Nephron (organoid): ENCODE measurements at regions not wholly inside any gene's neighbourhood (a gene's known extent, or its start where the extent isn't known, plus 50 kb on each side); places are given as distances from the start of the nearest gene placed in this dataset.
A peak's percentile ranks its signal among the peaks of the same experiment; 100 is the strongest.

ENCODE experiments used
- H3K27ac Mint-ChIP-seq, 3 experiments: 2 replicates each; pipeline ENCODE4 v1.8.0; 2020; ENCODE audit warnings: mixed read lengths in 3 of 3, mild to moderate bottlenecking in 2 of 3, moderate library complexity in 1 of 3
- H3K27me3 Mint-ChIP-seq: 2 replicates; pipeline ENCODE4 v1.8.0; 2021; ENCODE audit warnings: low read depth, mild to moderate bottlenecking, moderate library complexity, mixed read lengths
- H3K36me3 Mint-ChIP-seq: 2 replicates; pipeline ENCODE4 v1.8.0; 2020; ENCODE audit warnings: low read depth, mixed read lengths
- H3K4me1 Mint-ChIP-seq: 2 replicates; pipeline ENCODE4 v1.8.0; 2020; ENCODE audit warnings: mixed read lengths
- H3K4me3 Mint-ChIP-seq, 3 experiments: 2 replicates each; pipeline ENCODE4 v1.8.0; 2020; ENCODE audit warnings: mild to moderate bottlenecking in 3 of 3, mixed read lengths in 3 of 3, moderate library complexity in 2 of 3
- H3K9me3 Mint-ChIP-seq: 2 replicates; pipeline ENCODE4 v1.8.0; 2020; ENCODE audit warnings: mixed read lengths
- CTCF ChIP-seq, 3 experiments: fragments of 200-600 bp; sonication (generic); IDR thresholded peaks; one replicate each; pipeline ENCODE4 v1.5.0; 2021; ENCODE audit warnings: antibody characterized with exemption in 3 of 3; ENCODE audit not compliant: unreplicated experiment in 3 of 3

- H3K27ac Mint-ChIP-seq = no peak overlapping the region
- H3K9me3 Mint-ChIP-seq = peaks cover 15% of the 10 kb centered on the region
- no peak overlapping the region for H3K4me3 Mint-ChIP-seq
- TF ChIP-seq CTCF (IDR thresholded peaks at IDR 0.05; ENCODE audit: unreplicated experiment in 3 of 3) = no peak
- H3K4me1 Mint-ChIP-seq = peaks cover 12% of the 10 kb centered on the region
- peaks cover 7% of the 10 kb centered on the region for H3K36me3 Mint-ChIP-seq
- H3K27me3 Mint-ChIP-seq = peaks cover 7% of the 10 kb centered on the region
These were observed 70.0 kb upstream of the INPP5A start for GRCh38 chr10:132467464-132468149.

DNA sequence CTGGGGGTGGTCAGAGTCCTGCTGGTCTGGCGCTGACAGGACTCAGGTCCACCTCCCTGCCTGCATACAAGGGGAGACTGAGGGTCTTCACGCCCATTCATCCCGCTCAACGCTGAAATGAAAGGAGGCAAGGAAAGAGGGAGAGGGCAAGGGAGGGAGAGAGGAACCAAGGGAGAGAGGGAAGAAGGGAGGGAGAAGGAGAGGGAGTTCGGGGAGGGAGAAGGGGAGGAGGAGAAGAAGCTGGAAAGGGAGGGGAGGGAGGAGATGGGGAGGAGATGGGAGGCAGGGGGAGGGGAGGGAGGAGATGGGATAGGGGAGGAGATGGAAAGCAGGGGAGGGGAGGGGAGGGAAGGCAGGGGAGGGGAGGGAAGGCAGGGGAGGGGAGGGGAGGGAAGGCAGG lies 69.4 kb upstream of the INPP5A start:
- Mint-ChIP-seq H3K27me3 (peaks cover 7% of the 10 kb centered on the region), H3K4me3 (no peak overlapping the region), H3K9me3 (peaks cover 16% of the 10 kb centered on the region), H3K27ac (no peak overlapping the region), H3K36me3 (peaks cover 7% of the 10 kb centered on the region), H3K4me1 (peaks cover 12% of the 10 kb centered on the region)
- TF ChIP-seq CTCF (IDR thresholded peaks at IDR 0.05; ENCODE audit: unreplicated experiment in 3 of 3) = no peak

- H3K9me3 Mint-ChIP-seq = peaks cover 16% of the 10 kb centered on the region
- peaks cover 12% of the 10 kb centered on the region for H3K4me1 Mint-ChIP-seq
- H3K27me3 Mint-ChIP-seq = peaks cover 7% of the 10 kb centered on the region
- H3K36me3 Mint-ChIP-seq = peaks cover 7% of the 10 kb centered on the region
- no peak for TF ChIP-seq CTCF (IDR thresholded peaks at IDR 0.05; ENCODE audit: unreplicated experiment in 3 of 3)
- H3K27ac Mint-ChIP-seq = no peak overlapping the region
- H3K4me3 Mint-ChIP-seq = no peak overlapping the region
These were observed 68.9 kb upstream of the INPP5A start for GRCh38 chr10:132468651-132469050.

GRCh38 chr10:132469197-132469884 lies 68.2 kb upstream of the INPP5A start:
- Mint-ChIP-seq H3K27me3 (peaks cover 7% of the 10 kb centered on the region), H3K4me1 (peaks cover 12% of the 10 kb centered on the region), H3K27ac (peak overlapping the region; percentile 63 to 83 (median 78)), H3K9me3 (peaks cover 16% of the 10 kb centered on the region), H3K36me3 (peaks cover 7% of the 10 kb centered on the region), H3K4me3 (no peak overlapping the region)
- TF ChIP-seq CTCF (IDR thresholded peaks at IDR 0.05; ENCODE audit: unreplicated experiment in 3 of 3) = no peak

GRCh38 chr10:132470410-132471124 lies 67.0 kb upstream of the INPP5A start:
- peaks cover 16% of the 10 kb centered on the region for H3K9me3 Mint-ChIP-seq
- H3K27ac Mint-ChIP-seq = peak overlapping the region in 2 of 3 experiments; percentile 2 to 57
- H3K27me3 Mint-ChIP-seq = peaks cover 7% of the 10 kb centered on the region
- no peak for TF ChIP-seq CTCF (IDR thresholded peaks at IDR 0.05; ENCODE audit: unreplicated experiment in 3 of 3)
- H3K36me3 Mint-ChIP-seq = peaks cover 7% of the 10 kb centered on the region
- no peak overlapping the region for H3K4me3 Mint-ChIP-seq
- H3K4me1 Mint-ChIP-seq = peaks cover 15% of the 10 kb centered on the region
